GM18951 (cell line): ENCODE measurements at regions not wholly inside any gene's neighbourhood (a gene's known extent, or its start where the extent isn't known, plus 50 kb on each side); places are given as distances from the start of the nearest gene placed in this dataset.

ENCODE experiments used
- POLR2A ChIP-seq: IDR thresholded peaks from 4 replicates; pipeline ENCODE4 v1.6.1; 2011; ENCODE audit warnings: mild to moderate bottlenecking; ENCODE audit not compliant: insufficient read length, insufficient read depth; ENCODE audit errors: extremely low read depth
- in situ Hi-C: fragments of 300-500 bp; cut with MboI; formaldehyde crosslinking; loops from one replicate; pipeline ENCODE4 v1.12.0; 2022; ENCODE audit warnings: low sequenced_read_pairs, mixed read lengths, inconsistent platforms; ENCODE audit not compliant: unreplicated experiment

DNA sequence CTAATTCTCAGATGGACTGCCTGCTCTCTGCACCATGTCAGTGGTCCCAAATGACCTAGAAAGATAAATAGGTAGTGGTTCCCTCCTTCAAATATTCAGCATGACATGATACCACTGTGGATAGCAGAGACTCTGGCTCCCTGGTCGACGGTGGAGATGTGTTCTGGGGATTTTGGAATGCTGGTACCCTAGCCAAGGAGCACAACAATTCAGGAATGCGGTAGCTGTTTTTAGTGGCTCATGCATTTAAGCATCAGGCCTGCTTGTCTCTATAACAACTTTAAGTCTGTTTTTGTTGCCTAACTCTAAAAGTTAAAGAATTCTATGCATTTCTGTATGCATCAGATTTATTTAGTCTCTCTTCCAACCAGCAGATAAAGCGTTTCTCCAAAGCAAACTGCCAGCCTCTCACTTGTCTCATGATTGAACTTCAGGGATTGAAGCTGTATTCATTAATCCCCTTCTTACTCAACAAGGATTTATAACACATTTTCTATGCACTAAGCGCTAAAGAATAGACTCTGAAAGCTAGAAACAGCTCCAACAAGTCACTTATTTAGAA lies 164.9 kb upstream of the BMP4 start:
- no peak for TF ChIP-seq POLR2A
- in situ Hi-C loops: no loop called here

GRCh38 chr14:54123841-54124240 lies 167.2 kb upstream of the BMP4 start:
- in situ Hi-C loops: no loop called here
- no peak for TF ChIP-seq POLR2A

GRCh38 chr14:54125109-54125508 lies 168.5 kb upstream of the BMP4 start:
- in situ Hi-C loops: no loop called here

DNA sequence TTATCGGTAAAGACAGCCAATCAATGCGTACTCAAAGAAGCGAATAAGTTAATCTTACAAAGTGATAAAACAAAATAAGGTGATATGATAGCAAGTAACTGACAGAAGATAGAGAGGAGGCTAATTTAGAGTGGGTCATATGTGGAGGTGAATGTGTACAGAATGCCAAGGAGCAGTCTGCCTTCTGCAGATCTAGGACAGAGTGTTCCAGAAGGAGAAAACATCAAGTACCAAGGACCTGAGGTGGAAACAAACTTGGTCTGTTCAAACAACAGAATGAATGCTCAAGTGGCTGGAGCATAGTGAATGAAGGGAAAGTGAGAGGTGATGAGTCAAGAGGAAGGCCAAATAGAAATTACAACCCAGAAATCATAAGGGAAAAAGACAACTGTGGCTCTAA lies 170.3 kb upstream of the BMP4 start:
- in situ Hi-C loops: no loop called here
- TF ChIP-seq POLR2A: no peak

More at GRCh38 chr14:54125109-54125508, 168.5 kb upstream of the BMP4 start:
- TF ChIP-seq POLR2A: no peak

GRCh38 chr14:54127526-54127925 lies 170.9 kb upstream of the BMP4 start:
- no peak for TF ChIP-seq POLR2A
- in situ Hi-C loops: no loop called here

DNA sequence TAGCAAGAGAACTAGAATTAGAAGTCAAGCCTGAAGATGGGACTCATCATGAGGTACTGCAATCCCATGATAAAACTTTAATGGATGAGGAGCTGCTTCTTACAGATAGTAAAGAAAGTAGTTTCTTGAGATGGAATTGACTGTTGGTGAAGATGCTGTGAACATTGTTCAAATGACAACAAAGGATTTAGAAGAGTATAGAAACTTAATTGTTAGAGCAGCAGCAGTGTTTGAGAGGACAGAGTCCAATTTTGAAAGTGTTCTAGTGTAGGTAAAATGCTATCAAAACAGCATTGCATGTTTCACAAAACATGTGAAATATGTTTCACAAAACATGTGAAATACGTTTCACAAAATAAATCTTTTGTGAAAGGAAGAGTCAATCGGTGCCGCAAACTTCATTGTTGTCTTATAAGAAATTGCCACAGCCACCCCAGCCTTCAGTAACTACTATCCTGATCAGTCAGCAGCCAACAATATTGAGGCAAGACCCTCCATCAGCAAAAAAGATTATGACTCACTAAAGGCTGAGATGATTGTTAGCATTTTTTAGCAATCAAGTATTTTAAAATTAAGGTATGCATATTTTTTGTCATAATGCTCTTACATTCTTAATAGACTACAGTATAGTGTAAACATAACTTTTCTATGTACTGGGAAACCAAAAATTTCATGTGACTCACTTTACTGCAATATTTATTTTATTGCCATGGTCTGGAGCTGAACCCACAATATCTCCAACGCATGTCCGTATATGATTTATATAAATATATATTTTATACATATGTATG lies 173.4 kb upstream of the BMP4 start:
- in situ Hi-C loops: no loop called here
- no peak for TF ChIP-seq POLR2A

- in situ Hi-C loops: no loop called here
Measured at GRCh38 chr14:54132496-54132895, 175.9 kb upstream of the BMP4 start.

GRCh38 chr14:54133896-54134295 lies 177.3 kb upstream of the BMP4 start:
- no peak for TF ChIP-seq POLR2A
- in situ Hi-C loops: no loop called here

More at GRCh38 chr14:54132496-54132895, 175.9 kb upstream of the BMP4 start:
- no peak for TF ChIP-seq POLR2A

GRCh38 chr14:54135804-54136280 lies 179.2 kb upstream of the BMP4 start:
- in situ Hi-C loops: no loop called here
- no peak for TF ChIP-seq POLR2A

GRCh38 chr14:54136894-54137613 lies 180.4 kb upstream of the BMP4 start:
- TF ChIP-seq POLR2A: no peak
- in situ Hi-C loops: no loop called here

DNA sequence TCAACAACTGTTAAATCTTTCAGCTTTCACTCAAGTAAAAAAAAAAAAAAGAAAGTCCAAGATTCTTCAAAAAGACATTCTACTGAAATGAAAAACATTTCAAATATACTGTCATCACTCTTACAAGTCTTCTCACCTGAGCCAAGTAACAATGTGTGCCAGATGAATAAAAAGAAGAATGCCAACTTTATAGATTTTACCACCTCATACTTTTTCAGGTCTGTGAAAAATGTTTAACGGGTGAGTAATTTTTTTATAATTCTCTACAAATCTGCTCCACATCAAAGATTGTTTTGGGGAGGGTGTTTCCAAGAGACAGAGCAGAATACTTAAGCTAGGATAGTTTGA lies 181.0 kb upstream of the BMP4 start:
- in situ Hi-C loops: no loop called here

GRCh38 chr14:54138024-54138353 lies 181.4 kb upstream of the BMP4 start:
- in situ Hi-C loops: no loop called here
- no peak for TF ChIP-seq POLR2A

More for the DNA sequence above, 181.0 kb upstream of the BMP4 start:
- no peak for TF ChIP-seq POLR2A

GRCh38 chr14:54138354-54139038 lies 181.9 kb upstream of the BMP4 start:
- TF ChIP-seq POLR2A: no peak
- in situ Hi-C loops: no loop called here
